NCI-H446 (cell line): ENCODE measurements at regions not wholly inside any gene's neighbourhood (a gene's known extent, or its start where the extent isn't known, plus 50 kb on each side); places are given as distances from the start of the nearest gene placed in this dataset.

ENCODE experiments used
- DNase-seq, 2 experiments: peaks; one replicate each; lab custom pipeline; 2025; lab: John Stamatoyannopoulos, UW

GRCh38 chr4:3704669-3705068, 61.5 kb upstream of the ADRA2C start:
- no peak for DNase-seq

GRCh38 chr4:3703677-3704521, 62.3 kb upstream of the ADRA2C start:
- no peak for DNase-seq

- no peak for DNase-seq
Observed at GRCh38 chr4:3703343-3703676, 62.9 kb upstream of the ADRA2C start.

GRCh38 chr4:3702561-3703221, 63.5 kb upstream of the ADRA2C start:
- no peak for DNase-seq

- no peak for DNase-seq
Observed at GRCh38 chr4:3701736-3702560, 64.2 kb upstream of the ADRA2C start.

GRCh38 chr4:3701271-3701734, 64.9 kb upstream of the ADRA2C start:
- no peak for DNase-seq

GRCh38 chr4:3700736-3701135, 65.4 kb upstream of the ADRA2C start:
- DNase-seq = no peak

- no peak for DNase-seq
Observed at GRCh38 chr4:3700223-3700622, 66.0 kb upstream of the ADRA2C start.

GRCh38 chr4:3699678-3700077, 66.5 kb upstream of the ADRA2C start:
- no peak for DNase-seq

GRCh38 chr4:3699261-3699660, 66.9 kb upstream of the ADRA2C start:
- DNase-seq = no peak

- DNase-seq = no peak
Observed at GRCh38 chr4:3697033-3697432, 69.2 kb upstream of the ADRA2C start.

GRCh38 chr4:3690551-3691152, 75.5 kb upstream of the ADRA2C start:
- no peak for DNase-seq

- DNase-seq = no peak
Observed at GRCh38 chr4:3689576-3690550, 76.3 kb upstream of the ADRA2C start.

GRCh38 chr4:3689006-3689405, 77.2 kb upstream of the ADRA2C start:
- DNase-seq = no peak

- DNase-seq = no peak
Observed at GRCh38 chr4:3688018-3688998, 77.9 kb upstream of the ADRA2C start.

- DNase-seq = no peak
Observed at GRCh38 chr4:3687538-3687937, 78.6 kb upstream of the ADRA2C start.

- DNase-seq = no peak
Observed at GRCh38 chr4:3686753-3687152, 79.4 kb upstream of the ADRA2C start.

GRCh38 chr4:3685081-3685645, 81.0 kb upstream of the ADRA2C start:
- no peak for DNase-seq

GRCh38 chr4:3684546-3684945, 81.6 kb upstream of the ADRA2C start:
- DNase-seq = no peak
